Esophagus (tissue), 2 donors: ENCODE measurements at regions not wholly inside any gene's neighbourhood (a gene's known extent, or its start where the extent isn't known, plus 50 kb on each side); places are given as distances from the start of the nearest gene placed in this dataset.

ENCODE experiments used
- H3K27ac ChIP-seq, 2 donors: one replicate each; pipeline ENCODE4 v1.5.1; 2013; ENCODE audit warnings: low read depth in 2 of 2, mild to moderate bottlenecking in 2 of 2, inconsistent platforms in 1 of 2, low read length in 1 of 2, moderate library complexity in 1 of 2
- H3K27me3 ChIP-seq, 2 donors: one replicate each; pipeline ENCODE4 v1.6.1; 2013; ENCODE audit warnings: low read length in 2 of 2, control low read depth in 1 of 2, mild to moderate bottlenecking in 1 of 2; ENCODE audit not compliant: insufficient read depth in 2 of 2, control insufficient read depth in 1 of 2
- H3K36me3 ChIP-seq, 2 donors: one replicate each; pipeline ENCODE4 v1.6.1; 2013; ENCODE audit warnings: low read length in 1 of 2; ENCODE audit not compliant: control insufficient read depth in 2 of 2, insufficient read depth in 2 of 2
- H3K4me1 ChIP-seq, 2 donors: one replicate each; pipeline ENCODE4 v1.6.1; 2013; ENCODE audit warnings: low read length in 1 of 2; ENCODE audit not compliant: control insufficient read depth in 2 of 2, insufficient read depth in 2 of 2
- H3K4me3 ChIP-seq, 2 donors: one replicate each; pipeline ENCODE4 v1.5.1; 2013; ENCODE audit warnings: low read length in 2 of 2, mild to moderate bottlenecking in 2 of 2, low read depth in 1 of 2, moderate library complexity in 1 of 2
- H3K9me3 ChIP-seq, 2 donors: one replicate each; pipeline ENCODE4 v1.6.1; 2013; ENCODE audit warnings: mild to moderate bottlenecking in 2 of 2, low read depth in 1 of 2, low read length in 1 of 2, moderate library complexity in 1 of 2; ENCODE audit not compliant: control insufficient read depth in 2 of 2, insufficient read depth in 1 of 2
- WGBS, 2 donors: extraction: QIAGEN DNeasy Blood & Tissue Kit; methylation state at CpG; one replicate each; pipeline ENCODE4 v1.1.7; 2013; 5-methylcytosine and 5-hydroxymethylcytosine counted together
- donor health status: healthy with polysubstance abuse.
- donor health status: Bipolar disorder and iron deficiency.

DNA sequence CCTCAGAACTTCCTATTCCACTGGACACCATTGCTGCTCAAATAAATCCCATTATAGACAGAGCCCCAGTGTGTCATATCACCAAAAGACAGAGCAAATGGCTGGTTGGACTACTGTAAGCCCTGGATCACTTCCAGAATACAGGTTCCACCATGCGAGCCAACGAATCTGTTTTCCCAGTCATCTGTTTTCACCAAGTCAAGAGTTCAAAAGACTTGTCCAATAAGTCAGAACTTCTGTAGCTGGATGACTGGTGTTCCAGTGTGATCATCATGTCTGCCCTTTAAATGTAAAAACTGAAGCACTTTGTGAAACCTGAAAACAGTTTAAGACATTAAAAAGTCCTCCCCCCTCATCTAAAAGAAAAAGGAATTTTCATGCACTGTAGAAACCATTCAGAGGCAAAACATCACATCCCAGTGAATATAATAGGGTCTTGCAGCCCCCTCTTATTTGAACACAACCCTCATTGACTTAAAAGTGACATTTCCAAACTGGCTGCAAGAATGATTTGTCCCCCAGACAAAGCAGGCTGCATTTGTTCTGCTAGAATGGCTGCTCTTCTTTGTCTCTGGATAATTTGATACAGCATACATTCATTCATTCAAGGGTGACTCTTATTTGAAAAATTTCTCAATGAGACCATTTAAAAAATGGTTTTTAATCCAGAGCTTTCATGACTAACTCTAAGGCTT, 64.6 kb upstream of the TANC1 start:
- 53 to 56% methylated on average over 2 of the region's 2 CpGs for WGBS, 2 donors
- Histone ChIP-seq H3K36me3 (no peaks in the 10 kb centered on the region), H3K4me3 (no peak overlapping the region)

GRCh38 chr2:158904627-158905177, 63.7 kb upstream of the TANC1 start:
- Histone ChIP-seq H3K9me3 (no peaks in the 10 kb centered on the region), H3K4me1 (no peaks in the 10 kb centered on the region), H3K4me3 (no peak overlapping the region), H3K27me3 (no peaks in the 10 kb centered on the region), H3K27ac (no peak overlapping the region), H3K36me3 (no peaks in the 10 kb centered on the region)
- WGBS, 2 donors, result 86 to 93% methylated on average over 1 of the region's 1 CpG

More for the DNA sequence above, 64.6 kb upstream of the TANC1 start:
- Histone ChIP-seq H3K4me1 (no peaks in the 10 kb centered on the region), H3K9me3 (no peaks in the 10 kb centered on the region), H3K27ac (no peak overlapping the region), H3K27me3 (no peaks in the 10 kb centered on the region)

DNA sequence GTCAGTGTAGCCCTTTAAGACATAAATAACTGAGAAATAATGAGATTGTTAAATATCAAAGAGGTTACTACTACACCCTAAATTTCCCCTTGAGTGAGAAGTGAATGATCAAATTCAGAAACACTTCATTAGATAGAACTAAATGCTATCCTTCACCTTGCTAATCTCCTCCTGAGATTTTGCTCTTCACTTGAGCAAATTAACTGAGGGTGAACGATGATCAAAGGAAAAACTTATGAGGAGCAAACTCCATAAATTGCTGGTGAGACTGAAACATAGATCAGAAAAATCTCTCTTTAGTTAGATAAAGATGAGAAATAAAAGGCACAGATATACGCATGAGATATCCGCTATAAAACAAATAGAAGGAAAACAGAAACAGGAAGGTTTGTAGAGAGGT, 63.1 kb upstream of the TANC1 start:
- Histone ChIP-seq H3K27me3 (no peaks in the 10 kb centered on the region), H3K4me3 (no peak overlapping the region), H3K36me3 (no peaks in the 10 kb centered on the region), H3K27ac (no peak overlapping the region), H3K4me1 (no peaks in the 10 kb centered on the region), H3K9me3 (no peaks in the 10 kb centered on the region)
- WGBS, 2 donors, result 87% methylated on average over 3 of the region's 3 CpGs

- no peak overlapping the region for H3K27ac ChIP-seq
- no peaks in the 10 kb centered on the region for H3K4me1 ChIP-seq
- 55 to 75% methylated on average over 4 of the region's 4 CpGs for WGBS, 2 donors
These were observed 62.7 kb upstream of the TANC1 start for GRCh38 chr2:158905784-158906183.

DNA sequence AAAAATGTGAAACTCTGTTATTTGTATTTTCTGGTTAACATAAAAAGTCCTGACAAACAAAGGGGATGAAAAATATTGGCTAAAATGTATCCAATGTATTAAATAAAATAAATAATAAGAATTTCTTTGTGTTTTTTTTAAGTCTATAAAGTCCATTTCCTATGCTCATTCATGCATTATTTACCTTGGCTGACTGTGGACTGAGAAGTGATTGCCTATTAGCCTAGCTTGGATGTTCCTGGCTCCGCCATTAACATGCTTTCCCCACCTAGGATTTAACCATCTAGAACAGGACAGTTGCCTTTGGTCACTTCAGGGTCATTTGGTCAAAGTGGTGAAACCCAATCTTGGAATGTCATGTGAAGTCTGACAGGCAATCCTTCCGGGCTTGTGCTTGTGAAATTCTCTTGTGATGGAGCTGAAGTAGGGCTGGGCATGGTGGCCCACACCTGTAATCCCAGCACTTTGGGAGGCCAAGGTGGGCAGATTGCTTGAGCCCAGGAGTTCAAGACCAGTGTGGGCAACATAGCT, 60.4 kb upstream of the TANC1 start:
- no peak overlapping the region for H3K4me3 ChIP-seq
- H3K4me1 ChIP-seq, result no peaks in the 10 kb centered on the region
- H3K9me3 ChIP-seq, result no peaks in the 10 kb centered on the region
- WGBS, 2 donors, result 88 to 91% methylated on average over 2 of the region's 2 CpGs
- H3K36me3 ChIP-seq, result no peaks in the 10 kb centered on the region
- H3K27ac ChIP-seq, result no peak overlapping the region
- H3K27me3 ChIP-seq, result no peaks in the 10 kb centered on the region

More at GRCh38 chr2:158905784-158906183, 62.7 kb upstream of the TANC1 start:
- H3K4me3 ChIP-seq, result no peak overlapping the region
- no peaks in the 10 kb centered on the region for H3K36me3 ChIP-seq
- no peaks in the 10 kb centered on the region for H3K27me3 ChIP-seq
- H3K9me3 ChIP-seq, result no peaks in the 10 kb centered on the region

GRCh38 chr2:158912112-158912511, 56.3 kb upstream of the TANC1 start:
- Histone ChIP-seq H3K4me1 (no peaks in the 10 kb centered on the region), H3K9me3 (no peaks in the 10 kb centered on the region), H3K36me3 (no peaks in the 10 kb centered on the region), H3K27ac (no peak overlapping the region), H3K27me3 (no peaks in the 10 kb centered on the region), H3K4me3 (no peak overlapping the region)
- WGBS, 2 donors, result 64 to 74% methylated on average over 4 of the region's 4 CpGs

DNA sequence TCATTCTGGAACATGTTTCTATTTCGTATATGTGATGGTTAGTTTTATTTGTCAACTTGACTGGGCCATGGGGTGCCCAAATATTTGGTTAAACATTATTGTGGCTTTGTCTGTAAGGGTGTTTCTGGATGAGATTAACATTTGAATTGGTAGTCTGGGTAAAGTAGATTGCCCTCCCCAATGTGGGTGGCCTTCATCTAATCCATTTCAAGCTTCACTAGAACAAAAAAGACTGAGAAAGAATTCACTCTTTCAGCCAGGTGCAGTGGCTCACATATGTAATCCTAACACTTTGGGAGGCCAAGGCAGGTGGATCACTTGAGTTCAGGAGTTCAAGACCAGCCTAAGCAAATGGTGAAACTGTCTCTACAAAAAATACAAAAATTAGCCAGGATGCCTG, 55.7 kb upstream of the TANC1 start:
- Histone ChIP-seq H3K27ac (no peak overlapping the region), H3K36me3 (no peaks in the 10 kb centered on the region), H3K27me3 (no peaks in the 10 kb centered on the region), H3K4me3 (no peak overlapping the region), H3K4me1 (no peaks in the 10 kb centered on the region), H3K9me3 (no peaks in the 10 kb centered on the region)
- whole genome bisulfite sequencing, 2 donors, result 88 to 94% methylated on average over 1 of the region's 1 CpG

- no peaks in the 10 kb centered on the region for H3K9me3 ChIP-seq
- H3K27me3 ChIP-seq, result no peaks in the 10 kb centered on the region
- H3K4me1 ChIP-seq, result no peaks in the 10 kb centered on the region
- H3K36me3 ChIP-seq, result no peaks in the 10 kb centered on the region
- no peak overlapping the region for H3K27ac ChIP-seq
- no peak overlapping the region for H3K4me3 ChIP-seq
These were observed 54.4 kb upstream of the TANC1 start for GRCh38 chr2:158914066-158914465.

DNA sequence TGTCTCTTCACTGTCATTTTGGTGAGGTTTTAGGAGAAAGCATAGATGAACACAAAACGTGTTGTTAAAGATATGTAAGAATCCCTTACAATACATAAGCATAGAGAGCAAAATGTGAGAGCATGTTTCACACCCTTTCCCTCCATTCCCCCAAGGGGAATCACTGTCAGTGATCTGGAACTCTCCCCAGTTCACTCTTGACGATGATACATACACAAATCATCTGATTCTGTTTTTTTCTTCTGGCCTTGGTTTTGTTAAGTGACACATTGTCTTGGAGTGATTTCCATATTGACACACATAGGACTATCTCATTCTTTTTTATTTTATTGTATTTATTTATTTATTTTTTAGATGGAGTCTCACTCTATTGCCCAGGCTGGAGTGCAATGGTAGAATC, 53.7 kb upstream of the TANC1 start:
- Histone ChIP-seq H3K27me3 (no peaks in the 10 kb centered on the region), H3K27ac (no peak overlapping the region), H3K4me1 (no peaks in the 10 kb centered on the region), H3K36me3 (no peaks in the 10 kb centered on the region), H3K9me3 (no peaks in the 10 kb centered on the region), H3K4me3 (no peak overlapping the region)
- 47 to 61% methylated on average over 2 of the region's 2 CpGs for WGBS, 2 donors

DNA sequence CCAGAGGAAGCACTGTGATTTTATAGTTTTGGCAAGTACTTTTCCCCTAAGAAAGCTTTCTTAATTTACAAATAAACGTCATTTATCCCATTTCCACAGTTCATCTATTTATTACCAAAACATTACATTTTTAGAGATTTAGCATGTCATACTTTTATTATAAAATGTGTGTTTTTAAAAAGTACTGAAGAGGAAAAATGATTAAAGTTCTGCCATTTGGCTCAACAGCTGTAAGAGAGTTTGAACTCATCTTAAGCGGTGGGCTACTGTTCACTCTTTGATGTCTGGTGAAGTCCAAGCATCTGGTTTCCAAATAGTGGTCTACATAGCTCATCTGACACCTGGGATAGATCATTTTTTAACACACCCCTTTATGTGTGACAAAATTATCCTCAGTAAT, 51.3 kb upstream of the TANC1 start:
- no peak overlapping the region for H3K4me3 ChIP-seq
- no peak overlapping the region for H3K27ac ChIP-seq
- no peaks in the 10 kb centered on the region for H3K36me3 ChIP-seq
- 58 to 65% methylated on average over 2 of the region's 2 CpGs for WGBS, 2 donors
- no peaks in the 10 kb centered on the region for H3K27me3 ChIP-seq
- no peaks in the 10 kb centered on the region for H3K4me1 ChIP-seq
- peaks cover 0 to 2% of the 10 kb centered on the region in 2 donors for H3K9me3 ChIP-seq
